ENCODE measurements at regions not wholly inside any gene's neighbourhood (a gene's known extent, or its start where the extent isn't known, plus 50 kb on each side); places are given as distances from the start of the nearest gene placed in this dataset.

DNA sequence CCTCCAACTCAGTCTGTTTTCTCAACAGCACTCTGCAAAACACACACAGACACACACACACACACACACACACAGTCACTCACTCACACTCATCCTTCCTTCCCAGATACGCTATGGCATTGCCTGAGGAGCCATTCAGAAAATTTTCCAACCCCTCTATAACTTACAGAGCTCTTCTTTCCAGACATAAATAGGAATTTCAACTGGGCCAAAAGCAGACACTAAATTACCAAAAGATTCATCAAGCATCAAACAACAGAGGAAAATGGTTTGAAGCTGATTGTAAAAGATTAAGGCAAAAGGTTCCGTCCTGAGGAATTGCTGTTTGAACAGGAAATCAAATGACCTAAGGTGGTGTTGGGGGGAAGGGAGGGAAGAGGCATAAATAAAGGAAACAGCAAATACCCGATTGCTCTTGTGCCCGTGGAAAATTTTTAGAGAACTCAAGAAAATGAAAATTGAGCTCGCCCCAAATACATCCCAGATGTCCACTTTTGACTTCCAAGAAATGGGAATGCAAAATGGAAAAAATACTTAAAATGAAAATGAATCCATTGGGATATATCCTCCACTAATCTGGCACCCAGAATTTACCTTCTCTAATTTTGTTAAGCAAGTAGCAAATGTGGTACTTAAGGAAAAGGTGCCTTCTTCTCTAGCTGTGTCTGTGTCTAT, 183.6 kb downstream of the QDPR start:
- Histone ChIP-seq H3K36me3 (ENCODE audit: low read depth) (no peaks in the 10 kb centered on the region), H3K9me3 (ENCODE audit: severe bottlenecking) (no peaks in the 10 kb centered on the region), H3K27me3 (ENCODE audit: insufficient read depth, poor library complexity, severe bottlenecking) (no peaks in the 10 kb centered on the region), H3K4me1 (ENCODE audit: insufficient read depth, poor library complexity, severe bottlenecking) (peaks cover 6% of the 10 kb centered on the region), H3K27ac (ENCODE audit: poor library complexity, severe bottlenecking) (no peak overlapping the region), H3K4me3 (ENCODE audit: severe bottlenecking) (no peak overlapping the region)
- no peak for DNase-seq (ENCODE audit: low spot score)
- TF ChIP-seq, protein P1, sequence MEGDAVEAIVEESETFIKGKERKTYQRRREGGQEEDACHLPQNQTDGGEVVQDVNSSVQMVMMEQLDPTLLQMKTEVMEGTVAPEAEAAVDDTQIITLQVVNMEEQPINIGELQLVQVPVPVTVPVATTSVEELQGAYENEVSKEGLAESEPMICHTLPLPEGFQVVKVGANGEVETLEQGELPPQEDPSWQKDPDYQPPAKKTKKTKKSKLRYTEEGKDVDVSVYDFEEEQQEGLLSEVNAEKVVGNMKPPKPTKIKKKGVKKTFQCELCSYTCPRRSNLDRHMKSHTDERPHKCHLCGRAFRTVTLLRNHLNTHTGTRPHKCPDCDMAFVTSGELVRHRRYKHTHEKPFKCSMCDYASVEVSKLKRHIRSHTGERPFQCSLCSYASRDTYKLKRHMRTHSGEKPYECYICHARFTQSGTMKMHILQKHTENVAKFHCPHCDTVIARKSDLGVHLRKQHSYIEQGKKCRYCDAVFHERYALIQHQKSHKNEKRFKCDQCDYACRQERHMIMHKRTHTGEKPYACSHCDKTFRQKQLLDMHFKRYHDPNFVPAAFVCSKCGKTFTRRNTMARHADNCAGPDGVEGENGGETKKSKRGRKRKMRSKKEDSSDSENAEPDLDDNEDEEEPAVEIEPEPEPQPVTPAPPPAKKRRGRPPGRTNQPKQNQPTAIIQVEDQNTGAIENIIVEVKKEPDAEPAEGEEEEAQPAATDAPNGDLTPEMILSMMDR (IDR thresholded peaks at IDR 0.05; ENCODE audit: poor library complexity, severe bottlenecking): no peak
- ATAC-seq (ENCODE audit: low read depth): no peak

DNA sequence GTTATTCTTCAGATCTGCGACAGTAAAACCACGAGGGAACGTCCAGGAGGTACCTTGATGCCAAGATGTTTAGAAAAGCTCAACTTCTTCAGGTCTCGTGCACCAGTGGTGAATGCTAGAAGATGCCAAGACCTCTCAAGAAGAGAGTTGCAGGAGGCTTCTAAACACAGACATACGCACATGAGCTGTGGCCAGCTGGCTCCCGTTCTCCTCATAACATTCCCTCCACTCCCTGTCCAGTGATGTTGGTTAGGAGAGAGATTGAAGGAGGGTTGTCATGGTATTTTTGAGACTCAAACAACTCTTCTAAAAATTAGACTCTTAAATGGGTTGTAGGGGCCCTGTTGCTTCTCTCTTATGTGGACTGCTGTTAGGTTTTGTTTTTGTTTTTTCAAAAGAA, 184.3 kb downstream of the QDPR start:
- DNase-seq (ENCODE audit: low spot score) (no peak), ATAC-seq (ENCODE audit: low read depth) (no peak)
- Histone ChIP-seq H3K27ac (ENCODE audit: poor library complexity, severe bottlenecking) (no peak overlapping the region), H3K4me3 (ENCODE audit: severe bottlenecking) (no peak overlapping the region), H3K27me3 (ENCODE audit: insufficient read depth, poor library complexity, severe bottlenecking) (no peaks in the 10 kb centered on the region), H3K4me1 (ENCODE audit: insufficient read depth, poor library complexity, severe bottlenecking) (peaks cover 6% of the 10 kb centered on the region), H3K9me3 (ENCODE audit: severe bottlenecking) (no peaks in the 10 kb centered on the region), H3K36me3 (ENCODE audit: low read depth) (no peaks in the 10 kb centered on the region)
- TF ChIP-seq, protein P1 (IDR thresholded peaks at IDR 0.05; ENCODE audit: poor library complexity, severe bottlenecking): no peak

DNA sequence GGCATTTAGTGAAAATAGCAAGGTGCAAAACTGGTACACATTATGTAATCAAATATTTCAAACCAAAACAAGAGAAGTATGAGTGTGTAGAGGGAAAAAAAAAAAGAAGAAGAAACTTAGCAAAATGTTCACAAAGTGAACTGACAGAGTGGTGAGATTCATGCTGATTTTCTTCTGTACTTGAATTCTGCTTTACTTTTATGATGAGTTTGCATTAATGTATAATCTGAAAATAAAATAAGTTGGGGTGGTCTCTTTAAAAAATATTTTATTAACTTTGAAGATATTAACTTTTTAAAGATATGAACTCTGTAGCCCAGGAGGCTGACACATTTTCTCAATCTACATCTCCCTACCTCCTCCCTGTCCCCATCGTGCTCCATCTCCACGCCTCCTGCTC, 185.1 kb downstream of the QDPR start:
- no peak overlapping the region for H3K27ac ChIP-seq (ENCODE audit: poor library complexity, severe bottlenecking)
- DNase-seq (ENCODE audit: low spot score): no peak
- ATAC-seq (ENCODE audit: low read depth): no peak
- peaks cover 6% of the 10 kb centered on the region for H3K4me1 ChIP-seq (ENCODE audit: insufficient read depth, poor library complexity, severe bottlenecking)
- H3K4me3 ChIP-seq (ENCODE audit: severe bottlenecking): no peak overlapping the region
- H3K36me3 ChIP-seq (ENCODE audit: low read depth): no peaks in the 10 kb centered on the region
- TF ChIP-seq, protein P1 (IDR thresholded peaks at IDR 0.05; ENCODE audit: poor library complexity, severe bottlenecking): no peak
- H3K9me3 ChIP-seq (ENCODE audit: severe bottlenecking): no peaks in the 10 kb centered on the region
- H3K27me3 ChIP-seq (ENCODE audit: insufficient read depth, poor library complexity, severe bottlenecking): no peaks in the 10 kb centered on the region

DNA sequence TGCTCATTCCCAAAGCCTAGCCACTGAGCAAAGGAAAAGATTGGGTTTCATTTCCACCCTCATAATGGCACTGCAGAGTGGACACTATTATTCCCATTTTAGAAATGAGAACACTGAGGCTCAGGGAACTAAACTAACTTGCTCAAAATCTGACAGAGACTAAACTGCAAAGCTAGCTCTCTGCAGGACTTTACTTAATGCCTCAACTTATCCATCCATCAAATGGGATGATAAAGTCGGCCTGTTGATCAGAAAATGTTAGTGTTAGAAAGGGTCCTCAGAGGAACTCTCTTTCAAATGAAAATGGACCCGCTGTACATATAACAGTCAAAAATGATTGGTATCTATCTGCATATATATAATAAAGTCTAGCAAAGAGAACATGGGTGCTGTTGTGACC, 186.8 kb downstream of the QDPR start:
- H3K4me1 ChIP-seq (ENCODE audit: insufficient read depth, poor library complexity, severe bottlenecking): peaks cover 4% of the 10 kb centered on the region
- no peaks in the 10 kb centered on the region for H3K9me3 ChIP-seq (ENCODE audit: severe bottlenecking)
- TF ChIP-seq, protein P1 (IDR thresholded peaks at IDR 0.05; ENCODE audit: poor library complexity, severe bottlenecking): no peak
- H3K27me3 ChIP-seq (ENCODE audit: insufficient read depth, poor library complexity, severe bottlenecking): no peaks in the 10 kb centered on the region
- no peak overlapping the region for H3K4me3 ChIP-seq (ENCODE audit: severe bottlenecking)
- ATAC-seq (ENCODE audit: low read depth) (no peak), DNase-seq (ENCODE audit: low spot score) (no peak)
- H3K36me3 ChIP-seq (ENCODE audit: low read depth): no peaks in the 10 kb centered on the region
- no peak overlapping the region for H3K27ac ChIP-seq (ENCODE audit: poor library complexity, severe bottlenecking)

DNA sequence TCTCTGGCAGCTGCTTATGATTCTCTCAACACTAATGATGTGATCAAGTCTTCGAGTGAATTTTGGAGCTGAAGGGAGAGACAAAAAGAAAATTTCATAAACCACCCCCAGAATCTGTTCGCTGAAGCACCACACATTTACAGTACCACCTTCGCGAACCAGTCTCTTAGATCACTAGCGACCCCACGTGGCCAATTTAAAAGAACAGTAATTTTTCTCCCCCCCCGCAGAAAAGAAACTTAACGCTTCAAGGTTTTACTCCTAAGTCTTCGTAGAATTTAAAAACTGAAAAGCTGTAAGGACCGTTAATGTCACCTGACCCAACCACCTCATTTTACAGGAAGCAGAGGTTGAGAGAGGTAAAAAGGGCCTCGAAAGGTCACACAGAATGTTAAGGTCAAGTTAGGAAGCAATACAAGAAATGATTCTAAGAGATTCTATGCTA, 187.5 kb downstream of the QDPR start:
- H3K9me3 ChIP-seq (ENCODE audit: severe bottlenecking): no peaks in the 10 kb centered on the region
- no peaks in the 10 kb centered on the region for H3K36me3 ChIP-seq (ENCODE audit: low read depth)
- no peak for ATAC-seq (ENCODE audit: low read depth)
- H3K4me1 ChIP-seq (ENCODE audit: insufficient read depth, poor library complexity, severe bottlenecking): no peaks in the 10 kb centered on the region
- H3K27ac ChIP-seq (ENCODE audit: poor library complexity, severe bottlenecking): no peak overlapping the region
- no peak for DNase-seq (ENCODE audit: low spot score)
- H3K4me3 ChIP-seq (ENCODE audit: severe bottlenecking): no peak overlapping the region
- TF ChIP-seq, protein P1 (IDR thresholded peaks at IDR 0.05; ENCODE audit: poor library complexity, severe bottlenecking): peak; percentile 73
- no peaks in the 10 kb centered on the region for H3K27me3 ChIP-seq (ENCODE audit: insufficient read depth, poor library complexity, severe bottlenecking)

Data from RWPE2 (cell line).